GM23338 (cell line): ENCODE measurements at regions not wholly inside any gene's neighbourhood (a gene's known extent, or its start where the extent isn't known, plus 50 kb on each side); places are given as distances from the start of the nearest gene placed in this dataset.

ENCODE experiments used
- ATAC-seq: fragments of 200-7000 bp; cut with Tn5 transposase; 3 replicates; pipeline ENCODE4 v1.9.1; 2020
- DNase-seq: peaks from one replicate; pipeline ENCODE4 v3.0.0-alpha.2; 2015; ENCODE audit warnings: low spot score
- H2AFZ ChIP-seq: fragments of 200-600 bp; sonication (generic); 2 replicates; pipeline ENCODE4 v1.8.0; 2016; ENCODE audit warnings: antibody characterized with exemption, mild to moderate bottlenecking, moderate library complexity
- H3F3A ChIP-seq: fragments of 200-600 bp; sonication (generic); replicated peaks from 2 replicates; pipeline ENCODE4 v1.8.0; 2017; ENCODE audit warnings: antibody characterized with exemption, mixed run types, low read depth
- H3K27ac ChIP-seq: fragments of 200-600 bp; sonication (generic); 2 replicates; pipeline ENCODE4 v1.6.1; 2016; ENCODE audit warnings: low read depth
- H3K27me3 ChIP-seq: fragments of 200-600 bp; sonication (generic); 2 replicates; pipeline ENCODE4 v1.8.0; 2016; ENCODE audit warnings: mild to moderate bottlenecking, mixed run types, moderate library complexity; ENCODE audit not compliant: insufficient read depth
- H3K36me3 ChIP-seq: fragments of 200-600 bp; sonication (generic); 2 replicates; pipeline ENCODE4 v1.8.0; 2016; ENCODE audit warnings: mild to moderate bottlenecking; ENCODE audit not compliant: insufficient read depth
- H3K4me1 ChIP-seq: fragments of 200-600 bp; sonication (generic); 2 replicates; pipeline ENCODE4 v1.8.0; 2016; ENCODE audit warnings: mild to moderate bottlenecking, moderate library complexity; ENCODE audit not compliant: insufficient read depth
- H3K4me2 ChIP-seq: fragments of 200-600 bp; sonication (generic); 2 replicates; pipeline ENCODE4 v1.7.1; 2017; ENCODE audit warnings: mixed run types
- H3K4me3 ChIP-seq: fragments of 200-600 bp; sonication (generic); 2 replicates; pipeline ENCODE4 v1.6.1; 2016; ENCODE audit warnings: mixed run types
- H3K79me2 ChIP-seq: fragments of 200-600 bp; sonication (generic); replicated peaks from 2 replicates; pipeline ENCODE4 v1.8.0; 2017; ENCODE audit warnings: mild to moderate bottlenecking; ENCODE audit not compliant: insufficient read depth
- H3K9me2 ChIP-seq: fragments of 200-600 bp; sonication (generic); 2 replicates; pipeline ENCODE4 v1.8.0; 2017; ENCODE audit not compliant: insufficient read depth
- H4K20me1 ChIP-seq: fragments of 200-600 bp; sonication (generic); replicated peaks from 2 replicates; pipeline ENCODE4 v1.8.0; 2017; ENCODE audit warnings: mild to moderate bottlenecking; ENCODE audit not compliant: insufficient read depth
- H3K27ac Mint-ChIP-seq: 2 replicates; pipeline ENCODE4 v1.8.0; 2020; ENCODE audit warnings: inconsistent platforms, mild to moderate bottlenecking, moderate library complexity, mixed read lengths
- H3K27me3 Mint-ChIP-seq: 3 replicates; pipeline ENCODE4 v1.8.0; 2022; ENCODE audit warnings: low read depth, mild to moderate bottlenecking, moderate library complexity, mixed read lengths, inconsistent platforms; ENCODE audit not compliant: insufficient read depth, poor library complexity
- H3K36me3 Mint-ChIP-seq: 3 replicates; pipeline ENCODE4 v1.8.0; 2021; ENCODE audit warnings: low read depth, mild to moderate bottlenecking, inconsistent platforms, moderate library complexity, mixed read lengths
- H3K4me1 Mint-ChIP-seq: 3 replicates; pipeline ENCODE4 v1.8.0; 2020; ENCODE audit warnings: mild to moderate bottlenecking, inconsistent platforms, mixed read lengths
- H3K4me3 Mint-ChIP-seq: 3 replicates; pipeline ENCODE4 v1.8.0; 2021; ENCODE audit warnings: moderate library complexity, mild to moderate bottlenecking, inconsistent platforms, mixed read lengths
- H3K9me3 Mint-ChIP-seq: 3 replicates; pipeline ENCODE4 v1.8.0; 2020; ENCODE audit warnings: moderate library complexity, mild to moderate bottlenecking, inconsistent platforms, mixed read lengths
- CREB1 ChIP-seq: fragments of 250-450 bp; sonication (Bioruptor Pico); IDR thresholded peaks from 2 replicates; pipeline ENCODE4 v1.5.0; 2020; ENCODE audit warnings: low read depth, mild to moderate bottlenecking, moderate library complexity
- ETS1 ChIP-seq: IDR thresholded peaks from 2 replicates; pipeline ENCODE4 v1.6.1; 2016; ENCODE audit warnings: antibody characterized with exemption
- EZH2 ChIP-seq: fragments of 200-600 bp; sonication (generic); IDR thresholded peaks from one replicate; pipeline ENCODE4 v1.8.0; 2017; ENCODE audit warnings: antibody characterized with exemption, mild to moderate bottlenecking, low read depth; ENCODE audit not compliant: unreplicated experiment
- EZH2phosphoT487 ChIP-seq: fragments of 200-600 bp; sonication (generic); IDR thresholded peaks from one replicate; pipeline ENCODE4 v1.8.1; 2018; ENCODE audit warnings: antibody characterized with exemption; ENCODE audit not compliant: unreplicated experiment
- JUNB ChIP-seq: IDR thresholded peaks from one replicate; pipeline ENCODE4 v1.6.1; 2016; ENCODE audit warnings: antibody characterized with exemption; ENCODE audit not compliant: unreplicated experiment
- NANOG ChIP-seq: IDR thresholded peaks from 2 replicates; pipeline ENCODE4 v1.6.1; 2016; ENCODE audit warnings: antibody characterized with exemption, borderline replicate concordance
- POLR2AphosphoS5 ChIP-seq: IDR thresholded peaks from 2 replicates; pipeline ENCODE4 v1.6.1; 2016; ENCODE audit warnings: antibody characterized with exemption, low read depth
- REST ChIP-seq: IDR thresholded peaks from one replicate; pipeline ENCODE4 v1.6.1; 2018; ENCODE audit warnings: antibody characterized with exemption; ENCODE audit not compliant: unreplicated experiment
- STAT1 ChIP-seq: IDR thresholded peaks from one replicate; pipeline ENCODE4 v1.6.1; 2016; ENCODE audit warnings: antibody characterized with exemption; ENCODE audit not compliant: unreplicated experiment
- ZNF114 ChIP-seq: fragments of 250-450 bp; sonication (Bioruptor Pico); IDR thresholded peaks from 2 replicates; pipeline ENCODE4 v1.5.0; 2020; ENCODE audit warnings: mild to moderate bottlenecking, moderate library complexity
- ZNF331 ChIP-seq: fragments of 250-450 bp; sonication (Bioruptor Pico); IDR thresholded peaks from 2 replicates; pipeline ENCODE4 v1.5.0; 2020; ENCODE audit warnings: low read depth, mild to moderate bottlenecking, moderate library complexity
- TF ChIP-seq, protein P1 (sequence below): fragments of 250-450 bp; sonication (Bioruptor Pico); IDR thresholded peaks from 2 replicates; pipeline ENCODE4 v1.5.0; 2020; ENCODE audit warnings: mild to moderate bottlenecking, moderate library complexity
- TF ChIP-seq, protein P2 (sequence below), 2 experiments: fragments of 200-600 bp in 1 of 2; sonication (generic) in 1 of 2; conservative IDR thresholded peaks; 2 replicates each; pipeline versions ENCODE4 v1.5.1 to v1.6.1; 2016 to 2017; ENCODE audit warnings: antibody characterized with exemption in 2 of 2, low read depth in 2 of 2, mild to moderate bottlenecking in 2 of 2, moderate library complexity in 1 of 2

DNA sequence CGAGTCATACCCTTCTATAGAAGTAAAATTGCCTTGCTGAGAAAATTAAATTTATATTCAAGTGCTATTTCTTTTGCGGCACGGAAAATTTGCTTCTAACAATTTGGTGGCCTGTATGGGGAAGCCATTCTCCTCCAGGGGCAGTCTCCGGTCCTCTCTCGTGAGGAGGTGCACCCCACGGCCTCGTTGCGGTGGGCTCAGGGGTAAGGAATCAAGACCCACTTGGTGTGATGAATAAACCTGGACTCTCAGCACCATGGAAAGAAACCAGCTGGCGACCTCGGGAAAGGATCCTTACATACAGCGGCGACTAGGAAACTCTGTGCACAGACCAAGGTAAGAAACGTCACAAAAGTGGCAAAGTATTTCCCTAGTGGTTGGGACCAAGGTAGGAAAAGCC lies 252.9 kb downstream of the DPY19L2 start:
- Histone ChIP-seq H3K9me2 (no peaks in the 10 kb centered on the region), H3K27me3 (no peaks in the 10 kb centered on the region), H3K4me2 (no peak overlapping the region), H3K4me3 (no peak overlapping the region), H3K36me3 (no peaks in the 10 kb centered on the region; the same call in 1 of the 2 replicates), H3K27ac (no peak overlapping the region), H4K20me1 (no peaks in the 10 kb centered on the region), H3K4me1 (peaks cover 8% of the 10 kb centered on the region; the same call in 1 of the 2 replicates), H3F3A (no peaks in the 10 kb centered on the region), H3K79me2 (no peaks in the 10 kb centered on the region), H2AFZ (no peak overlapping the region)
- no peak overlapping the region for H3K27ac Mint-ChIP-seq
- peaks cover 37% of the 10 kb centered on the region for H3K9me3 Mint-ChIP-seq
- no peak for TF ChIP-seq STAT1
- TF ChIP-seq, protein P1, sequence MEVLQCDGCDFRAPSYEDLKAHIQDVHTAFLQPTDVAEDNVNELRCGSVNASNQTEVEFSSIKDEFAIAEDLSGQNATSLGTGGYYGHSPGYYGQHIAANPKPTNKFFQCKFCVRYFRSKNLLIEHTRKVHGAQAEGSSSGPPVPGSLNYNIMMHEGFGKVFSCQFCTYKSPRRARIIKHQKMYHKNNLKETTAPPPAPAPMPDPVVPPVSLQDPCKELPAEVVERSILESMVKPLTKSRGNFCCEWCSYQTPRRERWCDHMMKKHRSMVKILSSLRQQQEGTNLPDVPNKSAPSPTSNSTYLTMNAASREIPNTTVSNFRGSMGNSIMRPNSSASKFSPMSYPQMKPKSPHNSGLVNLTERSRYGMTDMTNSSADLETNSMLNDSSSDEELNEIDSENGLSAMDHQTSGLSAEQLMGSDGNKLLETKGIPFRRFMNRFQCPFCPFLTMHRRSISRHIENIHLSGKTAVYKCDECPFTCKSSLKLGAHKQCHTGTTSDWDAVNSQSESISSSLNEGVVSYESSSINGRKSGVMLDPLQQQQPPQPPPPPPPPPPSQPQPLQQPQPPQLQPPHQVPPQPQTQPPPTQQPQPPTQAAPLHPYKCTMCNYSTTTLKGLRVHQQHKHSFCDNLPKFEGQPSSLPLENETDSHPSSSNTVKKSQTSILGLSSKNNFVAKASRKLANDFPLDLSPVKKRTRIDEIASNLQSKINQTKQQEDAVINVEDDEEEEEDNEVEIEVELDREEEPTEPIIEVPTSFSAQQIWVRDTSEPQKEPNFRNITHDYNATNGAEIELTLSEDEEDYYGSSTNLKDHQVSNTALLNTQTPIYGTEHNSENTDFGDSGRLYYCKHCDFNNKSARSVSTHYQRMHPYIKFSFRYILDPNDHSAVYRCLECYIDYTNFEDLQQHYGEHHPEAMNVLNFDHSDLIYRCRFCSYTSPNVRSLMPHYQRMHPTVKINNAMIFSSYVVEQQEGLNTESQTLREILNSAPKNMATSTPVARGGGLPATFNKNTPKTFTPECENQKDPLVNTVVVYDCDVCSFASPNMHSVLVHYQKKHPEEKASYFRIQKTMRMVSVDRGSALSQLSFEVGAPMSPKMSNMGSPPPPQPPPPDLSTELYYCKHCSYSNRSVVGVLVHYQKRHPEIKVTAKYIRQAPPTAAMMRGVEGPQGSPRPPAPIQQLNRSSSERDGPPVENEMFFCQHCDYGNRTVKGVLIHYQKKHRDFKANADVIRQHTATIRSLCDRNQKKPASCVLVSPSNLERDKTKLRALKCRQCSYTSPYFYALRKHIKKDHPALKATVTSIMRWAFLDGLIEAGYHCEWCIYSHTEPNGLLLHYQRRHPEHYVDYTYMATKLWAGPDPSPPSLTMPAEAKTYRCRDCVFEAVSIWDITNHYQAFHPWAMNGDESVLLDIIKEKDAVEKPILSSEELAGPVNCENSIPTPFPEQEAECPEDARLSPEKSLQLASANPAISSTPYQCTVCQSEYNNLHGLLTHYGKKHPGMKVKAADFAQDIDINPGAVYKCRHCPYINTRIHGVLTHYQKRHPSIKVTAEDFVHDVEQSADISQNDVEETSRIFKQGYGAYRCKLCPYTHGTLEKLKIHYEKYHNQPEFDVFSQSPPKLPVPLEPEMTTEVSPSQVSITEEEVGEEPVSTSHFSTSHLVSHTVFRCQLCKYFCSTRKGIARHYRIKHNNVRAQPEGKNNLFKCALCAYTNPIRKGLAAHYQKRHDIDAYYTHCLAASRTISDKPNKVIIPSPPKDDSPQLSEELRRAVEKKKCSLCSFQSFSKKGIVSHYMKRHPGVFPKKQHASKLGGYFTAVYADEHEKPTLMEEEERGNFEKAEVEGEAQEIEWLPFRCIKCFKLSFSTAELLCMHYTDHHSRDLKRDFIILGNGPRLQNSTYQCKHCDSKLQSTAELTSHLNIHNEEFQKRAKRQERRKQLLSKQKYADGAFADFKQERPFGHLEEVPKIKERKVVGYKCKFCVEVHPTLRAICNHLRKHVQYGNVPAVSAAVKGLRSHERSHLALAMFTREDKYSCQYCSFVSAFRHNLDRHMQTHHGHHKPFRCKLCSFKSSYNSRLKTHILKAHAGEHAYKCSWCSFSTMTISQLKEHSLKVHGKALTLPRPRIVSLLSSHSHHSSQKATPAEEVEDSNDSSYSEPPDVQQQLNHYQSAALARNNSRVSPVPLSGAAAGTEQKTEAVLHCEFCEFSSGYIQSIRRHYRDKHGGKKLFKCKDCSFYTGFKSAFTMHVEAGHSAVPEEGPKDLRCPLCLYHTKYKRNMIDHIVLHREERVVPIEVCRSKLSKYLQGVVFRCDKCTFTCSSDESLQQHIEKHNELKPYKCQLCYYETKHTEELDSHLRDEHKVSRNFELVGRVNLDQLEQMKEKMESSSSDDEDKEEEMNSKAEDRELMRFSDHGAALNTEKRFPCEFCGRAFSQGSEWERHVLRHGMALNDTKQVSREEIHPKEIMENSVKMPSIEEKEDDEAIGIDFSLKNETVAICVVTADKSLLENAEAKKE (CRISPR knock-in tag) = no peak
- no peak for TF ChIP-seq JUNB
- TF ChIP-seq ZNF331 = no peak
- TF ChIP-seq EZH2phosphoT487 = no peak
- TF ChIP-seq REST = no peak
- no peak for TF ChIP-seq ZNF114 (CRISPR knock-in tag)
- TF ChIP-seq ETS1 = no peak
- TF ChIP-seq NANOG = no peak
- no peak for TF ChIP-seq CREB1
- no peak for TF ChIP-seq POLR2AphosphoS5
- no peak for TF ChIP-seq EZH2
- TF ChIP-seq, protein P2, sequence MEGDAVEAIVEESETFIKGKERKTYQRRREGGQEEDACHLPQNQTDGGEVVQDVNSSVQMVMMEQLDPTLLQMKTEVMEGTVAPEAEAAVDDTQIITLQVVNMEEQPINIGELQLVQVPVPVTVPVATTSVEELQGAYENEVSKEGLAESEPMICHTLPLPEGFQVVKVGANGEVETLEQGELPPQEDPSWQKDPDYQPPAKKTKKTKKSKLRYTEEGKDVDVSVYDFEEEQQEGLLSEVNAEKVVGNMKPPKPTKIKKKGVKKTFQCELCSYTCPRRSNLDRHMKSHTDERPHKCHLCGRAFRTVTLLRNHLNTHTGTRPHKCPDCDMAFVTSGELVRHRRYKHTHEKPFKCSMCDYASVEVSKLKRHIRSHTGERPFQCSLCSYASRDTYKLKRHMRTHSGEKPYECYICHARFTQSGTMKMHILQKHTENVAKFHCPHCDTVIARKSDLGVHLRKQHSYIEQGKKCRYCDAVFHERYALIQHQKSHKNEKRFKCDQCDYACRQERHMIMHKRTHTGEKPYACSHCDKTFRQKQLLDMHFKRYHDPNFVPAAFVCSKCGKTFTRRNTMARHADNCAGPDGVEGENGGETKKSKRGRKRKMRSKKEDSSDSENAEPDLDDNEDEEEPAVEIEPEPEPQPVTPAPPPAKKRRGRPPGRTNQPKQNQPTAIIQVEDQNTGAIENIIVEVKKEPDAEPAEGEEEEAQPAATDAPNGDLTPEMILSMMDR (conservative IDR thresholded peaks at IDR 0.05; ENCODE audit: low read depth in 2 of 2) = no peak
- H3K4me1 Mint-ChIP-seq = peaks cover 7% of the 10 kb centered on the region; the same call in 2 of the 3 replicates
- ATAC-seq (no peak), DNase-seq (no peak)
- H3K27me3 Mint-ChIP-seq = peaks cover 3% of the 10 kb centered on the region
- H3K36me3 Mint-ChIP-seq = peaks cover 14% of the 10 kb centered on the region
- no peak overlapping the region for H3K4me3 Mint-ChIP-seq
